ENCODE measurements at regions not wholly inside any gene's neighbourhood (a gene's known extent, or its start where the extent isn't known, plus 50 kb on each side); places are given as distances from the start of the nearest gene placed in this dataset.
"Not testable (repeated sequence)": the region's sequence is repeated elsewhere in the genome, so short reads cannot be mapped to it uniquely, and the experiment has no call there.

GRCh38 chr17:51439395-51440229 lies 179.3 kb downstream of the UTP18 start:
- DNase-seq = no peak

GRCh38 chr17:51441431-51441830 lies 181.1 kb downstream of the UTP18 start:
- no peak for DNase-seq

GRCh38 chr17:51442088-51442865 lies 181.9 kb downstream of the UTP18 start:
- no peak for DNase-seq

- DNase-seq = no peak
These were observed 183.3 kb downstream of the UTP18 start for GRCh38 chr17:51443646-51444045.

- no peak for DNase-seq
These were observed 185.6 kb downstream of the UTP18 start for GRCh38 chr17:51445946-51446345.

GRCh38 chr17:51454456-51454978 lies 194.2 kb downstream of the UTP18 start:
- no peak for DNase-seq

- DNase-seq = no peak
These were observed 194.9 kb downstream of the UTP18 start for GRCh38 chr17:51455211-51455610.

GRCh38 chr17:51455931-51456330 lies 195.6 kb downstream of the UTP18 start:
- DNase-seq = no peak

GRCh38 chr17:51456942-51457341 lies 196.6 kb downstream of the UTP18 start:
- no peak for DNase-seq

GRCh38 chr17:51461578-51462004 lies 201.2 kb downstream of the UTP18 start:
- peak; percentile 26 for DNase-seq

- no peak for DNase-seq
These were observed 203.0 kb downstream of the UTP18 start for GRCh38 chr17:51463353-51463752.

GRCh38 chr17:51467336-51467735 lies 207.0 kb downstream of the UTP18 start:
- DNase-seq = no peak

GRCh38 chr17:51472670-51473205 lies 212.4 kb downstream of the UTP18 start:
- no peak for DNase-seq

- DNase-seq = no peak
These were observed 214.4 kb downstream of the UTP18 start for GRCh38 chr17:51474764-51475163.

- DNase-seq = no peak
These were observed 215.4 kb downstream of the UTP18 start for GRCh38 chr17:51475730-51476129.

- no peak for DNase-seq
These were observed 219.0 kb downstream of the UTP18 start for GRCh38 chr17:51479303-51479702.

- no peak for DNase-seq
These were observed 221.0 kb downstream of the UTP18 start for GRCh38 chr17:51481370-51481769.

- not testable (repeated sequence) for DNase-seq
These were observed 221.9 kb downstream of the UTP18 start for GRCh38 chr17:51482248-51482647.

- no peak for DNase-seq
These were observed 225.7 kb downstream of the UTP18 start for GRCh38 chr17:51486091-51486490.

GRCh38 chr17:51486885-51487520 lies 226.7 kb downstream of the UTP18 start:
- DNase-seq = no peak

GRCh38 chr17:51487947-51488346 lies 227.6 kb downstream of the UTP18 start:
- DNase-seq = no peak

GRCh38 chr17:51491416-51491815 lies 231.1 kb downstream of the UTP18 start:
- no peak for DNase-seq

GRCh38 chr17:51493206-51493605 lies 232.9 kb downstream of the UTP18 start:
- no peak for DNase-seq
